ENCODE measurements at regions not wholly inside any gene's neighbourhood (a gene's known extent, or its start where the extent isn't known, plus 50 kb on each side); places are given as distances from the start of the nearest gene placed in this dataset.
A peak's percentile ranks its signal among the peaks of the same experiment; 100 is the strongest.

DNA sequence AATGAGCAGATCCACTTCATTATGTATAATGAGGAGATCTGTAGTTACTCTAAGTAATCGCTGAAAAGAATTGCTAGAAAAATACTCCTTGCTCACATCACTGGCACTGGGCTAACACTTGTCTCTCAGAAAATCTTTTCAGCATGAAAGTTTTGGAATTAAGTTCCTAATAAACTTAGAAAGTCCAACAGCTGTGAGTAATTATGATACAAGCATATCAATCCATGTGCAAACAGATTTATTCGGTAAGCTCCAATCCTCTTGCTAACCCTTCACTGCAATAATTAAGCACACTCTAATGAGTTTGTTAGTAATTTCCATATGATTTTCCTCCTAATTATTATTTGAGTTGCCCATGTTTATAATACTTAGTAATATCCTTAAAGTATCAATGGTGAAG is 652.6 kb upstream of the WWC1 start:
- FAIRE-seq (no peak), ATAC-seq (no peak), DNase-seq (no peak)
- TF ChIP-seq, protein P1, sequence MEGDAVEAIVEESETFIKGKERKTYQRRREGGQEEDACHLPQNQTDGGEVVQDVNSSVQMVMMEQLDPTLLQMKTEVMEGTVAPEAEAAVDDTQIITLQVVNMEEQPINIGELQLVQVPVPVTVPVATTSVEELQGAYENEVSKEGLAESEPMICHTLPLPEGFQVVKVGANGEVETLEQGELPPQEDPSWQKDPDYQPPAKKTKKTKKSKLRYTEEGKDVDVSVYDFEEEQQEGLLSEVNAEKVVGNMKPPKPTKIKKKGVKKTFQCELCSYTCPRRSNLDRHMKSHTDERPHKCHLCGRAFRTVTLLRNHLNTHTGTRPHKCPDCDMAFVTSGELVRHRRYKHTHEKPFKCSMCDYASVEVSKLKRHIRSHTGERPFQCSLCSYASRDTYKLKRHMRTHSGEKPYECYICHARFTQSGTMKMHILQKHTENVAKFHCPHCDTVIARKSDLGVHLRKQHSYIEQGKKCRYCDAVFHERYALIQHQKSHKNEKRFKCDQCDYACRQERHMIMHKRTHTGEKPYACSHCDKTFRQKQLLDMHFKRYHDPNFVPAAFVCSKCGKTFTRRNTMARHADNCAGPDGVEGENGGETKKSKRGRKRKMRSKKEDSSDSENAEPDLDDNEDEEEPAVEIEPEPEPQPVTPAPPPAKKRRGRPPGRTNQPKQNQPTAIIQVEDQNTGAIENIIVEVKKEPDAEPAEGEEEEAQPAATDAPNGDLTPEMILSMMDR (IDR thresholded peaks at IDR 0.05): no peak
- no peak overlapping the region for H3K4me3 ChIP-seq
- no peaks in the 10 kb centered on the region for H3K36me3 ChIP-seq
- no peaks in the 10 kb centered on the region for H3K4me1 ChIP-seq
- intact Hi-C loops (cut with DNase I): no loop called here
- H3K9me3 ChIP-seq: no peaks in the 10 kb centered on the region
- H3K27ac ChIP-seq: no peak overlapping the region
- H3K27me3 ChIP-seq: no peaks in the 10 kb centered on the region
- WGBS, 2 donors: 67 to 68% methylated on average over 2 of the region's 2 CpGs

DNA sequence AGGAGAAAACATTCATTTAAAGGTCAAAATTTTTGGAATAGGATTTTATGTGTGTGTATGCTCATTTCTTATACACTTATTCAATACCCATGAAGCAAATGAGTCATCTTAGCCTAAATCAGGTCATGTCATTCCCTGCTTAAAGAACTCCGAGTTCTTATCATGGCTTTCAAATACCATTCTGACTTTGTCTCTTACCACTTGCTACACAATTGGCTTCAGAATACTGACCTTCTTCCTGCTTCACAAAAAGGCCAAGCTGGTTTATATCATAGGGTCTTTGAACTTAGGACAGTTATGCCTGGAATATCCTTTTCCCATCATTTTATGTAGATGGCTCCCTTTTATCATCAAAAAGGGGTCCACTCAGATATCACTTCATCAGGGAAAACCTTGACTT is 652.2 kb upstream of the WWC1 start:
- Histone ChIP-seq H3K4me3 (no peak overlapping the region), H3K4me1 (no peaks in the 10 kb centered on the region), H3K9me3 (no peaks in the 10 kb centered on the region), H3K36me3 (no peaks in the 10 kb centered on the region), H3K27me3 (no peaks in the 10 kb centered on the region), H3K27ac (no peak overlapping the region)
- DNase-seq (no peak), FAIRE-seq (no peak), ATAC-seq (no peak)
- 11 to 24% methylated on average over 1 of the region's 1 CpG for WGBS, 2 donors
- intact Hi-C loops (cut with DNase I): no loop called here
- TF ChIP-seq, protein P1 (IDR thresholded peaks at IDR 0.05): no peak

DNA sequence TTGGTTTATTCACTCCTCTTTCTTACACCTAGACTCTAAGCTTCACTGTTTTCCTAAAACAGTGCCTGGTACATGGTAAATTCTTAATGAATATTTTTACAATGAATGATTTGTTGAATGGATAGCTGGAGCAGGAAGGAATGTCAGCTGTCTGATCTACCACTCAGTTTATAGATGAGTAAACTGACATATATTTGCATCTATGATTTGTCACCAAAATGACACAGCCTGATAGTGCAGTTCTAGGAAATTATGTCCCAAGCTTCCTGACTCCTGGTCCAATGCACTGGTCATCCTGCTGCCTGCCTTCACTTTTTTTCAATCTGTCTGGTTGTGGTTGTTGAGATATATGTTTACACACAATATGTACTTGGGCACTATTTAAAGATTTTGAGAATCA is 651.7 kb upstream of the WWC1 start:
- Histone ChIP-seq H3K4me3 (no peak overlapping the region), H3K4me1 (no peaks in the 10 kb centered on the region), H3K9me3 (no peaks in the 10 kb centered on the region), H3K27me3 (no peaks in the 10 kb centered on the region), H3K27ac (no peak overlapping the region), H3K36me3 (no peaks in the 10 kb centered on the region)
- TF ChIP-seq, protein P1 (IDR thresholded peaks at IDR 0.05): no peak
- FAIRE-seq: no peak
- intact Hi-C loops (cut with DNase I): no loop called here
- no peak for DNase-seq
- no peak for ATAC-seq

DNA sequence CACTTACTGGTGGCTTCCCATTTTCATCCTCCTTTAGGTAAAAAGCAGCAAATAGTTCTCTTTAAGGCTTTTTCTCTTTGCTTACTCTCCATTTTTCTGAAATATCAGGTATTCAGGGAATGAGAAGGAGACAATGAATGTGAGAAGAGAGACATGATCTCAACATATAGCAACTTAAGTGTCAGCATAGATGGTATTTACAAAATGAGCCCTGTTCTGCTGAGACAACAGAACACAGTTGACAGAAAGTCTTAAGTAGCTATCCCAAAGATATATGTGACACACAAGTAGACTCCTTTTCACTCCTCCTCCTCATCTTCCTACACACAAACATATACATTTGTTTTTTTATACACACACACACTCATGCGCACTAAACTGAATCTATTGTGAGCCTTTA is 649.3 kb upstream of the WWC1 start:
- 88 to 94% methylated on average over 1 of the region's 1 CpG for WGBS, 2 donors
- Histone ChIP-seq H3K27ac (no peak overlapping the region), H3K4me1 (no peaks in the 10 kb centered on the region), H3K27me3 (no peaks in the 10 kb centered on the region), H3K36me3 (no peaks in the 10 kb centered on the region), H3K4me3 (no peak overlapping the region), H3K9me3 (no peaks in the 10 kb centered on the region)
- DNase-seq: no peak
- ATAC-seq: no peak
- TF ChIP-seq, protein P1 (IDR thresholded peaks at IDR 0.05): no peak
- intact Hi-C loops (cut with DNase I): no loop called here
- no peak for FAIRE-seq

DNA sequence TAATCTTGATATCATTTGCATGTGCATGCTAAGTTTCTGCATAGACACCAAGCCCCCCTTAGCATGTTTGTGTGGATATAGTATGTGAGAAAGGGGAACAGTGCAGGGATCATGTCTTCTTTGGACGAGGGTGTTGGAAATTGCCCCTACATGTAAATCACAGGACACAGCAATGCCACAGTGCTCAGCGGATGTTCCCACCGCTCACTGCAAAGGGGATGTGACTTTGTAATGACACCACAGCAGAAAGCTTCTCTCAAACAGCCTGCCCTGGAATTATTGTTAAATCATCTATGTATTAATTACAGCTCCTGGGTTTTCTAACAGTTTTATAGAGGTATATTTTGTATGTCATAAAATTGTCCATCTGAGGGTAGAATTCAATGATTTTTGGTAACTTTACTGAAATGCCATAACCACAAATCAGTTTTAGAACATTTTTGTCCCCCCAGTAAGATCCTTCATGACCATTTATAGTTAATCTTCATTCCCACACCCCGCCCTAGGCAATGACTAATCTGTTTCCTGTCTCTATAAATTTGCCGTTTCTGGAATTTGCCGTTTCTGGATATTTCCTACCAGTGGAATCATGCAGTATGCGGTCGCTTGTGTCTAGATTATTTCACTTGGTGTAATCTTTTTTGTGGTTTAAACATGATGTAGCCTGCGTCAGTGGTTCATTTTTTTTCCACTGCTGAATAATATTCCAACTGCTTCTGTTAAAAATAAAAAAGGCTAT is 648.5 kb upstream of the WWC1 start:
- Histone ChIP-seq H3K9me3 (no peaks in the 10 kb centered on the region), H3K4me1 (no peaks in the 10 kb centered on the region), H3K27ac (no peak overlapping the region), H3K27me3 (no peaks in the 10 kb centered on the region), H3K4me3 (no peak overlapping the region), H3K36me3 (no peaks in the 10 kb centered on the region)
- TF ChIP-seq, protein P1 (IDR thresholded peaks at IDR 0.05): no peak
- DNase-seq (no peak), FAIRE-seq (no peak), ATAC-seq (peak in 1 of 4 donors; percentile 13)
- 59 to 67% methylated on average over 9 of the region's 9 CpGs for WGBS, 2 donors
- intact Hi-C loops (cut with DNase I): no loop called here

Measured in pancreas (tissue), 10 donors.